Heart left ventricle (tissue), 16 donors: ENCODE measurements at regions not wholly inside any gene's neighbourhood (a gene's known extent, or its start where the extent isn't known, plus 50 kb on each side); places are given as distances from the start of the nearest gene placed in this dataset.
"Not testable (repeated sequence)": the region's sequence is repeated elsewhere in the genome, so short reads cannot be mapped to it uniquely, and the experiment has no call there.

ENCODE experiments used
- ATAC-seq, 4 donors: fragments of 200-7000 bp; cut with Tn5 transposase; one replicate each; pipeline ENCODE4 v1.9.1; 2020 to 2022; ENCODE audit warnings: moderate library complexity in 4 of 4, mild to moderate bottlenecking in 3 of 4, moderate number of reproducible peaks in 1 of 4
- DNase-seq, 5 donors: peaks; one replicate each; pipeline ENCODE4 v3.0.0-alpha.2; 2020
- H3K27ac ChIP-seq, 12 donors: fragments of 200-600 bp; sonication (generic) in 4 of 12; one replicate each; pipeline versions ENCODE4 v1.5.0 to v1.8.0; 2016 to 2022; ENCODE audit warnings: mild to moderate bottlenecking in 2 of 12
- H3K27me3 ChIP-seq, 9 donors: fragments of 200-600 bp; sonication (generic) in 2 of 9; one replicate each; pipeline versions ENCODE4 v1.5.1 to v1.8.0; 2016 to 2022; ENCODE audit warnings: mild to moderate bottlenecking in 3 of 9
- H3K36me3 ChIP-seq, 9 donors: fragments of 200-600 bp; sonication (generic) in 2 of 9; one replicate each; pipeline versions ENCODE4 v1.5.0 to v1.8.0; 2018 to 2022; ENCODE audit warnings: mild to moderate bottlenecking in 2 of 9
- H3K4me1 ChIP-seq, 12 donors: fragments of 200-600 bp; sonication (generic) in 4 of 12; one replicate each; pipeline versions ENCODE4 v1.5.0 to v1.8.0; 2016 to 2022; ENCODE audit warnings: mild to moderate bottlenecking in 3 of 12
- H3K4me3 ChIP-seq, 12 donors: fragments of 200-600 bp; sonication (generic) in 4 of 12; one replicate each; pipeline versions ENCODE4 v1.5.0 to v1.8.0; 2017 to 2022; ENCODE audit warnings: mild to moderate bottlenecking in 9 of 12, moderate library complexity in 4 of 12
- H3K9me3 ChIP-seq, 12 donors: fragments of 200-600 bp; sonication (generic) in 4 of 12; one replicate each; pipeline versions ENCODE4 v1.5.0 to v1.8.0; 2016 to 2022; ENCODE audit warnings: mild to moderate bottlenecking in 1 of 12
- POLR2A ChIP-seq, 2 donors: fragments of 450-650 bp; IDR thresholded peaks; one replicate each; pipeline ENCODE4 v1.6.1; 2017; ENCODE audit warnings: antibody characterized with exemption in 2 of 2, mild to moderate bottlenecking in 2 of 2, moderate library complexity in 2 of 2
- WGBS, 4 donors: extraction: QIAGEN DNeasy Blood & Tissue Kit in 2 of 4; methylation state at CpG; one replicate each; pipeline versions ENCODE4 v1.1.5 to v1.1.7; 2013 to 2018; 5-methylcytosine and 5-hydroxymethylcytosine counted together
- intact Hi-C, 10 donors: fragments of 100-400 bp; cut with DNase I; formaldehyde crosslinking; loops; one replicate each; pipeline versions ENCODE4 v1.11.1 to v1.14.2; 2022
- TF ChIP-seq, protein P1 (sequence below), 12 donors: fragments of 200-600 bp; sonication (generic) in 4 of 12; IDR thresholded peaks; one replicate each; pipeline versions ENCODE4 v1.5.0 to v1.8.0; 2018 to 2022; ENCODE audit warnings: antibody characterized with exemption in 12 of 12, mild to moderate bottlenecking in 5 of 12
- donor health status: ischemic (EF 13 %, LVEDD 7.1; RV severe dilation, severe dysfunction).
- donor health status: healthy with polysubstance abuse.
- donor health status: DM: no; HTN: yes; CAD: no.
- donor health status: DM: no; HTN: no; CAD: no.
- donor health status: ischemic (EF 25% LVEDD 6.9; RV normal size, moderate dysfunction).
- donor health status: ischemic (EF 25% LVEDD 5.7; RV mildly dilated, moderate dysfunction).
- donor health status: healthy.
- donor health status: DM: yes; HTN: yes; CAD: no.
- donor health status: ischemic (EF 35%, LVEDD 5.7; RV mildly dilated, moderate dysfunction).
- donor health status: nonischemic (EF 11% LVEDD 7.7; RV severe dilation, severe dysfunction).
- donor health status: DM: yes; HTN: yes; CAD: no.
- donor health status: PGD.
- donor health status: ischemic (EF 29% LVEDD 5.4; RV normal size, mild dysfunction).
- donor health status: nonischemic (EF 23%, LVEDD 6.1; RV moderate dilation, normal function).

DNA sequence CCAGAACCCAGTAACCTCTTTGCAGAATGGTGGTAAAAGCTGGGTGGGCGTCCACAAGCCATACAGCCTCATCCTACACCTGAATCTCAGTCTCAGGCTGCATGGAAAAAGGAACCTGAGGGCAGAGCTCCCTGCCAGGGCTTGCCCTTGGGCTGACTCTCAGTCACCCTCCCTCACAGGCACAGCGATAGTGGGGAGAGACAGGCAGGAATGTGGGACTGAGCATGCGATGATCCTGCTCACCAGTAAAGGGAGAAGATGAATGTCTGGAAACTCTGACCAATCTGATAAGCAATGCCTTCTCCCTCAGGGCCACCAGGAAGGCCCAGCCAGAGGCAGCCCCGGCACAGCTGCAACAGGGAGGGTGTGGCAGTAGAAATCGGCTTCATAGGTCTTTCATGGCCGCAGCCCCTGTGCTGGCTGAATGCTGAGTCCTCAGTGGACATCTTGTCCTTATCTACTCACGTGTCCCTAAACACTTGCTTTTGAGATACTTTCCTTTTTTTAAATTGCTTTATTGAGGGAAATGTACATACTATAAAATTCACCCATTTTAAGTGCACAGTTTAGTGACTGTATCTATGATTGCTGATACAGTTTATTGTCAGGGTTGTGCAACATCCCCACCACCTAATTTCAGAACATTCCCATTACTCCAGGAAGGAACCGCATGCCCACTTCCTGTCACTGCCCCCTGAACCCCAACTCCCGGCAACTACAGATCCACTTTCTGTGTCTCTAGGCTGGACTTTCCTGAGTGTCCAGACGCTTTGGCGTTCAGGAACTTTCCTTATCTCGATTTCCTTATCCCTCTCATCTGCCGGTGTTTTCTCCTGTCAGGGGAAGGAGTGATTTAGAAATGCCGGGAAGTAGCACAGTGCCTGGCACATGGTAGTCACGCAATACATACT lies 258.1 kb downstream of the PCNX1 start:
- intact Hi-C loops = loop anchor here in 1 of 10 donors (10.0 kb wide), 1 partner anchor 149 kb away; no protein-coding TSS in a partner anchor
- WGBS, 4 donors = 44 to 51% (median 46%) methylated on average over 15 of the region's 15 CpGs
- Histone ChIP-seq H3K4me3 (no peak overlapping the region), H3K4me1 (peaks cover 0 to 15% (median 1%) of the 10 kb centered on the region in 12 donors), H3K9me3 (peaks cover 0 to 10% (median 3%) of the 10 kb centered on the region in 12 donors), H3K36me3 (no peaks in the 10 kb centered on the region), H3K27me3 (peaks cover 0 to 2% (median 0%) of the 10 kb centered on the region in 9 donors), H3K27ac (no peak overlapping the region)
- ATAC-seq (peak in 1 of 4 donors; percentile 45), DNase-seq (no peak)
- TF ChIP-seq, protein P1, sequence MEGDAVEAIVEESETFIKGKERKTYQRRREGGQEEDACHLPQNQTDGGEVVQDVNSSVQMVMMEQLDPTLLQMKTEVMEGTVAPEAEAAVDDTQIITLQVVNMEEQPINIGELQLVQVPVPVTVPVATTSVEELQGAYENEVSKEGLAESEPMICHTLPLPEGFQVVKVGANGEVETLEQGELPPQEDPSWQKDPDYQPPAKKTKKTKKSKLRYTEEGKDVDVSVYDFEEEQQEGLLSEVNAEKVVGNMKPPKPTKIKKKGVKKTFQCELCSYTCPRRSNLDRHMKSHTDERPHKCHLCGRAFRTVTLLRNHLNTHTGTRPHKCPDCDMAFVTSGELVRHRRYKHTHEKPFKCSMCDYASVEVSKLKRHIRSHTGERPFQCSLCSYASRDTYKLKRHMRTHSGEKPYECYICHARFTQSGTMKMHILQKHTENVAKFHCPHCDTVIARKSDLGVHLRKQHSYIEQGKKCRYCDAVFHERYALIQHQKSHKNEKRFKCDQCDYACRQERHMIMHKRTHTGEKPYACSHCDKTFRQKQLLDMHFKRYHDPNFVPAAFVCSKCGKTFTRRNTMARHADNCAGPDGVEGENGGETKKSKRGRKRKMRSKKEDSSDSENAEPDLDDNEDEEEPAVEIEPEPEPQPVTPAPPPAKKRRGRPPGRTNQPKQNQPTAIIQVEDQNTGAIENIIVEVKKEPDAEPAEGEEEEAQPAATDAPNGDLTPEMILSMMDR (IDR thresholded peaks at IDR 0.05) = no peak
- TF ChIP-seq POLR2A (IDR thresholded peaks at IDR 0.05) = no peak

DNA sequence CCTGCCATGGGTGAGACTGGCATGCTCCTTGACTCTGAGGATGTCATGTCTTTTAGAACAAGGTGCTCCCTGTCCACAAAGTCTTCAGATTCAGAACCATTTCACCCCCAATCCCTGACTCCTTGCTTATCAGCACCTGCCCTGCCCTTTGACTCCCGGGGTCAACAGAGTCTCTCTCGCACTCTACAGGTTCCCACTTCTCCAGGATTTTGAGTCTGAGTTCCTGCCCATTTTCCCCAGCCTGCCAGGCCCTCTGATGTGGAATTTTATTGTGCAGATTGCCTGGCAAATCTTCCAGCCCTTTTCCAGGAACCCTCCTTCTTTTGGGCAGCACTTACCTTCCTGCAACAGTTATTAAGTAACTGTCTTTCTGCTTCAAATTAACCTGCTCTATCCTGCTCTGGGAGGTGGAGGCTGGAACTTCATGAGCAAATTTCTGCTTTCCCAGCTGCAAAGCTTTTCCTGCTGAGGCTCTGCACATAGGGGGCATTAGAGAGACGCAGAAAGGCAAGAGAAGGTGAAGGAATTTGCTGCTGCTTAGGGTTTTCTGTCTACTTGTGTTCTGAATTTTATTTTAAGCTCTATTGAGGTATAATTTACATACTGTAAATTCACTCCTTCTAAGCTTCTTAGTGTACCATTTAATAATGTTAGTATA lies 259.1 kb downstream of the PCNX1 start:
- intact Hi-C loops = loop anchor here in 1 of 10 donors (10.0 kb wide), 1 partner anchor 148 kb away; no protein-coding TSS in a partner anchor
- peak in 1 of 4 donors; percentile 44 for ATAC-seq
- no peak overlapping the region for H3K4me3 ChIP-seq
- no peak for DNase-seq
- no peak overlapping the region for H3K27ac ChIP-seq
- peaks cover 0 to 3% (median 0%) of the 10 kb centered on the region in 12 donors for H3K9me3 ChIP-seq
- H3K27me3 ChIP-seq = peaks cover 0 to 4% (median 0%) of the 10 kb centered on the region in 9 donors
- H3K36me3 ChIP-seq = no peaks in the 10 kb centered on the region
- 58 to 67% (median 64%) methylated on average over 3 of the region's 3 CpGs for WGBS, 4 donors
- H3K4me1 ChIP-seq = peaks cover 0 to 15% (median 1%) of the 10 kb centered on the region in 12 donors
- TF ChIP-seq, protein P1 (IDR thresholded peaks at IDR 0.05) = peak in 8 of 12 donors; percentile 24 to 64 (median 46)
- no peak for TF ChIP-seq POLR2A (IDR thresholded peaks at IDR 0.05)

GRCh38 chr14:71167325-71167950 lies 260.2 kb downstream of the PCNX1 start:
- not testable (repeated sequence) for DNase-seq, H3K36me3 ChIP-seq, H3K4me3 ChIP-seq, H3K9me3 ChIP-seq, H3K27ac ChIP-seq, ATAC-seq, H3K27me3 ChIP-seq
- 93 to 96% (median 95%) methylated on average over 7 to 48 of the region's 48 CpGs for WGBS, 4 donors
- intact Hi-C loops = loop anchor here in 1 of 10 donors (10.0 kb wide), 1 partner anchor 147 kb away; no protein-coding TSS in a partner anchor
- peaks cover 0 to 15% (median 1%) of the 10 kb centered on the region in 12 donors for H3K4me1 ChIP-seq

GRCh38 chr14:71168161-71168560 lies 260.9 kb downstream of the PCNX1 start:
- not testable (repeated sequence) for H3K27me3 ChIP-seq, H3K36me3 ChIP-seq, ATAC-seq, DNase-seq, H3K27ac ChIP-seq, H3K9me3 ChIP-seq
- WGBS, 4 donors = 68 to 76% (median 72%) methylated on average over 13 to 14 of the region's 14 CpGs
- intact Hi-C loops = loop anchor here in 1 of 10 donors (10.0 kb wide), 1 partner anchor 147 kb away; no protein-coding TSS in a partner anchor
- H3K4me3 ChIP-seq = peak overlapping the region in 1 of 12 donors; percentile 23
- H3K4me1 ChIP-seq = peaks cover 0 to 15% (median 1%) of the 10 kb centered on the region in 12 donors
